HG03095 (cell line): ENCODE measurements at regions not wholly inside any gene's neighbourhood (a gene's known extent, or its start where the extent isn't known, plus 50 kb on each side); places are given as distances from the start of the nearest gene placed in this dataset.
"Not testable (repeated sequence)": the region's sequence is repeated elsewhere in the genome, so short reads cannot be mapped to it uniquely, and the experiment has no call there.

Experiments
- ATAC-seq: cut with Tn5 transposase; IDR thresholded peaks from one replicate; pipeline ENCODE4 v1.9.1; 2021; ENCODE audit warnings: moderate library complexity; ENCODE audit not compliant: unreplicated experiment

DNA sequence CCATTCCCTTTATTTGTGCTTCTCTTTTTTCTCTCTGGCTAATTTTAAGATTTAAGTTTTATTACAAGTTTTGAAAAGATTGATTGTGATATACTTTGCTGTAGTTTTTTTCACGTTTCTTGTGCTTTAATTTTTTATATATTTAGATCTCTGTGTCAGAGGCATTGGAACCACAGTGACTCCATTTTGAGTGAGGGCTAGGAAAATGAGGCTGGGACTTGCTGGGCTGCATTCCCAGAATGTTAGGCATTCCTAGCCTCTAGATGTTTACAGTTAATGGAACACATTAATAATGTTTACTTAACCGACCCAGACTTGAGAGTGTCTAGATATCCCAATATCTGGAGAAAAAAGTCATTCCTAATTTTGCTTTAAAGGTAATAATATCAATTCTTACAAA, 939.4 kb downstream of the BRINP3 start:
- ATAC-seq = no peak

DNA sequence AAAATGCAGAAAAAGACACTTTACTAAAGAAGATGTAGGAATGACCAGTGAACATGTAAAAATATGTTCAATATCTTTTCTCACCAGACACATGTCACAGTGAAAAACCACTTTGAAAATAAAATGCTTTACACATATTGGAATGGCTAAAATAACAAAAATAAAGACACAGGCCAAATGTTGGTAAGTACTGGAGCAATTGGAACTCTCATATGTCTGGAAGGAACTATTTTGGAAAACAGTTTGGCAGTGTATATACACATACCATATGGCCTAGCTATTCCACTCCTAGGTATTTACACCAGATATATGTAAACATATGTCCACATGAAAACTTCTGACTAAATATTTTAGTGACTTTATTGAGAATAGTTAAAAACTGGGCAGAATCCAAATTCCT, 927.2 kb downstream of the BRINP3 start:
- no peak for ATAC-seq

DNA sequence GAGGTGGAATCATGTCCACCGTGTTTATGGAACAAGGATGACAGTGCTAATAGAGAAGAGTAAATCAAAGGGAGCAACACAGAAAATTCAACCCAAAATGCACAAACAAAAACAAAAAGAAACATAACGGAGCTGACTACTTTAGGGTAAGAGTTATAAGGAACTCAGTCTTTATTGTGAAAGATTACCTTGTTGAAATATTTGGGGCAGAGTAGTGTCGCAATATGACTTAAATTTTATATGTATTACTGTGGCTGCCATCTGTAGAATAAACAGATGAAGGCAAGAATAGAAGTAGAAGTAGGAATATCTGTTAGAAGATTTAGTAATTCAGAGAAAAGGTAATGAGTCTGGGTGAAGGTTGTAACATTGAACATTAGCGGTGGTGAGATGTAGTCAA, 913.9 kb downstream of the BRINP3 start:
- ATAC-seq = no peak

DNA sequence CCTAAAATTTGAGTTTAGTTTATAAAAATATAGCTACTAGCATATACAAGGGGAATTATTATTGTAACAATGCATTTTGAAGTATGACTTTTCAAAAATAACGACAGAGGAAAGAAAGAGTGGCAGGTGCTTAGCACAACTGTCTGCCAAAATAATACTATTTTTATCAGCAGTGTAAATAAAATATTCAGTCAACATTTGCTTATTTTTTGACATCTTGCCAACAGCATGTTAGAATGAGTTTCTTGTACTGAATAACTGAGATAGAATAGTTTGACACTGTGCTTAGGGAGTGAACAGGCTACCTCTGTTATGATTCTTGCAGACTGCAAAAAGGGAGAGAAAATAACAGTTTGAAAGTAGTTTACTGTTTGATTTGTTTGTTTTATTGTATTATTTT, 909.8 kb downstream of the BRINP3 start:
- no peak for ATAC-seq

DNA sequence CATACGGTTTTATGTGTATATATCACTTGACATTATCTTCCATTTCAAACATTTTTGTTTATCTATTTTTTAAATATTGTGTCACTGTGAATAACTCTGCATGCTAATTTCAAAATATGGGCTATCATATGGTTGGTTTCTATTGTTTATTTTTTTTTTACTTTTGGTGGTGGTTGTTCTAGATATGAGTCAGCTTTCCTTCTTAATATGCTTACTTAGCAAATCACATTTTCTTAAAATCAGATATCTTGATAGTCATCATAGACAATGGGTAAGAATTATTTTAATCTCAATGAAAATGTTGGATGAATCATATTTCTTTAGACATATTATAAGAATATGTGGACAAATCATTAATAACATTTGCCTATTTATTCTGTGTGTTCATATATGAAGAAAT, 881.5 kb downstream of the BRINP3 start:
- ATAC-seq = no peak

DNA sequence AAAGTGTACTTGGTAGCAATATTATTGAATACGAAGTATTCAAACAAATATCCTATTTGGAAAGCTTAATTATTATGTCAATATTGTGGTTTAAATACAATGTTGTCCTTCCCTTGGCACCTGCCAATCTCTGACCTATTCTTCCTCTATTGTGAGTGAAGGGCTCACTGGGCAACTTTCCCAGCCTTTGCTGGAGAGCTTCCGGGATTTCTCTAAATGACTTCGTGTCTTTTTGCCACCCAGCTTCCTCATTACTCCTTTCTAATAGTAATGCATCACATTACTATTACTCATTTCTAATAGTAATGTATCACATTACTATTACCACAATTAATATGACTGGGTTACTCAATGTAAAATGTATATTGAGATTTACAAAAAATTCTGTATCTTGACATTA, 880.6 kb downstream of the BRINP3 start:
- no peak for ATAC-seq

DNA sequence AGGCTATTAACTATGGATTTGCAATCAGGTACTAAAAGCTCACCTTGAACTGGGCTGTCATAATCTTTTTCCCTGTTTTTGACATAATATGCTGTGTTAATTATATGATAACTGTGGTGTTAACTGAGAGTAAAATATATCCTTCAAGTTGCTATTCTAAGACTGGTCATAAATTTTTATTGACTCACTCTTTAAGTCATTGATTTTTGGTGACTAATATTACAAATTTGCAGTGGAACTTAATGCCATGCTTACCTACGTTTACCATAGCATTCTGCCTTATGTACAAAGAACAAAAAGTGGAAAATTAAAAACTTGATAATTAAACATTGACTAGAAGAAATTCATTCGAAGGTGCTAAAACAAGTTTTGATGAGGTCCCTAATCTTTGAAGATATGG, 872.4 kb downstream of the BRINP3 start:
- ATAC-seq = no peak

DNA sequence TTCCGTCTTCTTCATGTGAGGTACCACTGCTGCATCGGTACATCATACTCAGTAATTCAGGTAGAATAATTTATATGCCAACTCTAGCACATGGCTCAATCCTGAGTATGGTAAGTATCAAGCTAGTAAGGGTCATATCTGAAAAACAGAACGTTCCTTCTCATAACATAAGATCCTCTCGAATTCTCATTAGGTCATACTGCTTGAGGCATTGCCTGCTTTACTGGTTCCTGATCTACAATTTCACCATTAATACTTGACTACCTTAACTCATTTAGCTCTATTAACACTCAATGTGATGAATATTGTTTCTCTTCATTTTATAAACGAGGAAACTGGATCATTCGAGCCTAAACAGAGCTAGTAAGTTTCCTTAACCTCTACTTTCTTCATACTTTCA, 871.6 kb downstream of the BRINP3 start:
- no peak for ATAC-seq

DNA sequence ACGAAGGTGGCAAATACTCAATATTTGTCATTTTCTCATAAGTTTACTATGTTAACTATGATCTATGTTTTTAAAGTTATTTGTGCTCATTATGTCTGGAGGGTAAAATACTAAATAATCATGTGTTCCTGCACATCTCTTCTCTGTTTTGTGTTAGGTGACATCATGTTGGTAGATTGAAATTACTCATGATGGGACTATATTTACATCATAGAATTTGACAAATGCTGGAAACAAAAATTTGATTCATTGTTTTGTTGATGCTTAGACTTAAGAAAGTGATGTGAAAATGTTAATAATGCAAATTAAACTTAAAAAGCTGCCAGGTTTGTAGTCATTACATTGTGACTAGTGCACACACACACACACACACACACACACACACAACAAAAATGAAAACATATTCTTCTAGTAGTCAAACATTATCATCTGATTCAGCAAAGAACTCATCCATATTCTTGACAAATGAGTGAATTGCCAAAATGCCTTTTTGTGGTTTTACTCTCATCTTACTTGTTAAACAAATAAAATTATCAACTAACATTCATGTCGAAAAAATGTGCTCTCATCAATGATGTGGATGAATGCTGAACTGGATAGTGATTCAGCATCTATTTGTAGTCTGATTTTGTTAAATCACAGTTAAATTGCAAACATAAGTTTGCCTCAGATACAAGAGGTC, 870.7 kb downstream of the BRINP3 start:
- ATAC-seq = no peak

DNA sequence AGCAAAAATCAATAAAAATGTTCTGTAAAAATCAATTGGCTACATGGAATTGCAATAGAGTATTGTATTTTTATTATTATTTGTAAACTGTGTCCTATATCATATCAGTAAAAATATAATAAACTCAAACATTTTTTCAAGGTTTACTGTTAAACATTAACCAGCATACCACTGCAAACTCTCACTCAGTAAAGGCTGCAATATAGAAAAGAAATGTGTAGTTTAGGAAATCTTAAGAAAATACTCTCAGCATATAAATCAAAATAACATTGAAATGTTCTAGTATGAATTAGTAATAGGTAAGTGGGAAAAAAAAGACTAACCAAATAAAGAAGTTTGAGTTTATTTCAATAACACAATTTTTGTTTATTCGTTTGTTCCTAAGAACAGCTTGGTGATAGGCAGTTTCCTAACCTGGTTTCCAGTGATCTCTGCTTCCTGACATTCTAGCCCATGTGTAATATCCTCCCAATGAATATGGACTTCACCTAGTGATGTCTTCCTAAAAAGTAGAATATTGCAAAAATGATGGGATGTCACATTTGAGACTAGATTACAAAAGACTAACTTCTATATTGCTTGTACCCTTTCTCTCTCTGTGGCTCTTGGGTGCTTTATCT, 870.1 kb downstream of the BRINP3 start:
- ATAC-seq = no peak

DNA sequence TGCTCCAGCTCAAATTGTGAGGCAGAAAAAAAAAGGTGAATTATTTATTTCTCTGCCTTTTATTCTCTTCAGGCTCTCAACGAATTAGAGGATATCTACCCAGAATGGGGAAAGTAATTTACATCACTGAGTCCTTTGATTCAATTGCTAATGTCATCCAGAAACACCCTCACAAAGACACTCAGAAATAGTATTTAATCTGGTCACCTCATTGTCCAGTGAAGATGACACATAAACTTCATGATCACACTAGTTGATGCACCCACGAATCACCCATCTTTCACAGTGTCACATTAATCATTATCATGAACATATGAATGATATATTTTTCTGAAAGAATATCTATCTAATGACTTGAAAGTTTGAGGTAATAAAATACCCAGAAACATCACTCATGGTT, 868.5 kb downstream of the BRINP3 start:
- ATAC-seq = no peak

DNA sequence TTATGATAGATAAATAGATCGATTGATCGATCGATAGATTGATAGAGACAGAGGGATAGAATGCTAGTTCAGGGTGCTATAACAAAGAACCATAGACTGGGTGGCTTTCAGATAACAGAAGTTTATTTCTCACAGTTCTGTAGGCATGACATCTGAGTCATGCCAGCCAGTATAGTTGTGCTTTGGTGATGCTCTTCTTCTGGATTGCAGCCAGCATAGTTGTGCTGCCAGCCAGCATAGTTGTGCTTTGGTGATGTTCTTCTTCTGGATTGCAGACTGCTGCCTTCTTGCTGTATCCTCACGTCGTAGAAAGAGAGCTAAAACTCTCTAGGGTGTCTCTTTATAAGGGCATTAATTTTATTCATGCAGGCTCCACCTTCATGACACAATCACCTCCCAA, 860.8 kb downstream of the BRINP3 start:
- no peak for ATAC-seq

DNA sequence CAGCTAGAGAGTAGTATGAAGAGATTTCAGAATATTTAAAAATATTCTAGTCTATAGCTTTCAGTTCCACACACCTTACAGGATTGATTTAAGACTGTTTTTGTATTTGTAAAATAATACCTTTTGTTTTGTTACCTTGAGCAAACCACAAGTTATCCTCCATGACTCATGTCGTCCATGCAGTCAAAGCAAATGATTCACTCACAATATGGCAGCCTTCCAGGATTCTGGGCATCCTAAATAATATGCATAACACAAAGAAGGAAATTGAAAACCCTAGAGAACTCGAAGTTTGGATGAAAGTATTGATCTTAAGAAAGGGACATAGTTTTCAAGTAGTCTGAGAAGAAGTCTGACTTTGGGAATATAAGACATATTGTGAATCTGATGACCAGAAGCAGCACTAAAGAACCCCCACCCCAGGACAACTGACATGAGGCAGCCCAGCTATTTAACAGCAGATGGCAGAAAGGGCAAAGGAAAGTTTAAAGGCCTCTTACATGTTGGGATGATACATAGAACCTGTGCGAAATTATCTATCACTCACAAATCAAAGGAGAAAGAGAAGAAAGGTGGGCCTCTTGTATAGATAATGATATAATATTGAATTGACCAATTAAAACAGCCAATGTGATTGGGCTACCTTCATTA, 857.9 kb downstream of the BRINP3 start:
- ATAC-seq = no peak

DNA sequence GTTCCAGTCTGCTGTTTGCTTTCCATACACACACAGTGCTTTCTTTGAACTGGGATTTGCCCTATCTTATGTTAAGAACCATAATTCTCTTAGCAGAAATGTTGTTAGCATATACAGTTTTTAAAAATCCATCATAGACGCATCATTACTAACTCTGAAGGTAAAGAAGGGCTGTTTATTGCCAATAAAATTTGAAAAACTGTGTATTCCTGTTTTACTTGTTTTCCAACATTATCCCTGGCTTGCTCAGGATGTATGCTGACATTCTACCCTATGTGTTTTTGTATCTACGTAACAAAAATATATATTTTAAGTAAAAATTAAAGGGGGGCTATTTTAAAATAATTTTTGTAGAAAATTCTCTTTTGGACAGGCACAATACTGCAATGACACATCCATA, 857.2 kb downstream of the BRINP3 start:
- ATAC-seq = no peak

DNA sequence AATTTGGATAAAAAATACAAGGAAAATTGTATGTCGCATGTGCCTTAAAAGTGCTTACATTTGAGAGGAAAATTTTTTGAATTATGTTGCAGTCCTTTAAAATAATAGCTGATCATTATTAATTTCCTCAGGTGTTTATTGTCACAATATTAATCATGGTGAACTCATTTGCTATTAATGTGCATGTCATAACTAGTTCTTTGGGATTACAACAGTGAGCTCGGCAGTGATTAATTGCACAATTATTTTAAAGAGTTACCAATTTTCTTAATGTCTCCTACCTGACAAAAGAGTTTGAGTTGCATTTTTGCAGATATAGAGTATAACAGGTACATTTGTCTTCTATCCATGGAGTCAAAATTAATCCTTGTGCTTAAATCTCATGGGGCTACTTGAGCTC, 854.3 kb downstream of the BRINP3 start:
- ATAC-seq = no peak

DNA sequence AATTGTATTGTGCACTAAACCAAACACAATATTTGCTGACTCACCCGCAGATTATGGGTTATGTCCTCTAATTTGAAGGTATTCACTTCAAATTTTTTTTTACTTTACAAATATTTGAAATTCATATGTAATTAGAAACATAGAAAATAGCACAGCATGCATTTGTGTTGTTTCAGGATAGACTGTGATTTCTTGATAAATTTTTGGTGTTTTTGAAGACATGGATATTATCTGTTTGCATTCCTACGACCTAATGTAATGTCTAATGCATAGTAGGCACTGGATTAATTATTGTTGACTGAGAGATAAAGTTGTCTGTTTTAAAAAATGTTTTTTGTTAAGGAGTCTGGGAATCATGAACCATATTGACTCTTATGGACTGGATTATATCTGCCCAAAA, 850.2 kb downstream of the BRINP3 start:
- ATAC-seq = no peak

DNA sequence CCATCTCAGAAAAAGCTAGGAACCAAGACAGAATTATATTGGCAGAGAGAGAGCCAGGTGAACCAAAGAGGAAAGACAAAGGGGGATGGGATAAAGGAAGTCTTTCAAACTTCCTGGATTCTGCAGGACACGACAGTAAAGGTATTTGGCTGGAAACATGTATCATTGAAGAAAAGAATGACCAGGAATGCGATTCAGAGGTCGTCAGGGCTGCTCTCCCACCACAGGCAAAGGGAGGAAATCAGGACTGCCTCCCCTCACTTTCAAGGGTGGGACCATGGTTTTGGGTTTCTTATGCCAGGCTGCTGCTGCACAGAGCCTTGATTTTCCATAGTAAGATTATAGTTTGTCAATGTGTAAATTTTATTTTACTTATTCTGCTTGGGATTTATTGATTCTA, 848.8 kb downstream of the BRINP3 start:
- ATAC-seq = no peak

DNA sequence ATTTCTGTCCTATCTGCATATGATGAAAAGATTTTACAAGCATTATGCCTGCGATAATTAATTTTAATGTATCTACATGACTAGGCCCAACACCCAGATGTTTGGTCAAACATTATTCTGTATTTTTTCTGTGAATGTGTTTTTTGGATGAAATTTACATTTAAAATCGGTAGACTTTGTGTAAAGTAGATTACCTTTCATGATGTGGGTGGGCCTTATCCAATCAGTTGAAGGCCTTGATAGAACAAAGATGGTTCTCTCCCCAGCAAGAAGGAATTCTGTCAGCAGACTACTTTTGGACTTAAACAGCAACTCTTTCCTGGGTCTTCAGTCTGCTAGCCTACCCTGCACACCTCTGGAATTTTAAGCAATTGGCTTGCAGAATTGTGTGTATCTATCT, 844.0 kb downstream of the BRINP3 start:
- no peak for ATAC-seq

DNA sequence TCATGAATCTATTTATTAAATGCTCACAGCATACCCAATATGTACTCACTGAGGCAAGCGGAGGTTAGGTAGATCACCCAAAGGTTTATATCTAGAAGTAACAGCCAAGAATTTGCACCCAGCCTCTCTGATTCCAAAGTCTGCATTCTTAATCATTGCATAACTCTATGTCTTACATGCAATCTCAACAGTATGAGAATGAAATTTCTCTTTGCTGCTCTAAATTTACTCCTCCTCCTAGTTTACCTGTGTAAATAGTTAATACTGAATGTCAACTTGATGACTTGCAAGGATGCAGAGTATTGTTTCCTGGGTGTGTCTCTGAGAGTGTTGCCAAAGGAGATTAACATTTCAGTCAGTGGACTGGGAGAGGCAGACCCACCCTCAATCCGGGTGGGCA, 840.6 kb downstream of the BRINP3 start:
- no peak for ATAC-seq

DNA sequence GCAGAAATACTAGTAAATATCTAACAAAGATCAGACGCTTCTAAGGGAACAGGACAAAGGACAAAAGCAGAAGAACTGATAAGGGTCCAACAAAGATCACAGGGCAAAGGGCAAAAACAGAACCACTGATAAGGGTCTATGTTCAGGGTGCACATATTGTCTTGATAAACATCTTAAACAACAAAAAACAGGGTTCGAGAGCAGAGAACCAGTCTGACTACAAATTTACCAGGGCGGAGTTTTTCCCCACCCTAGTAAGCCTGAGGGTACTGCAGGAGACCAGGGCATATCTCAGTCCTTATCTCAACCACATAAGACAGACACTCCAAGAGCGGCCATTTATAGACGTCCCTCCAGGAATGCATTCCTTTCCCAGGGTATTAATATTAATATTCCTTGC, 833.5 kb downstream of the BRINP3 start:
- not testable (repeated sequence) for ATAC-seq

DNA sequence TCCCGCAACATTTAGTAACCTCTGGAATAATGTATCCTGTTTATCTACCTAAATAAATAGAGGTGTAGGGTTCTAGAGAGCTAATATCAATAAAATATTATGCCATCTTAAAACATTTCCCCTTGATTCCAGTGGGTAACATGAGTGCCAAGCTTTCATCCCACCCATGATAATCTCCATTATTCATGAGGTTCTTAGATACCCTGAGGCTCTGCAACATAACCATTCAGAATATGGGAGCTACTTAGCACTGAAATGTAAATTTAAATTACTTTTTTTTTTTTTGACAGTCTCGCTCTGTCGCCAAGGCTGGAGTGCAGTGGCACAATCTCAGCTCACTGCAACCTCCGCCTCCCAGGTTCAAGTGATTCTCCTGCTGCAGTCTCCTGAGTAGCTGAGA, 832.7 kb downstream of the BRINP3 start:
- ATAC-seq = no peak

DNA sequence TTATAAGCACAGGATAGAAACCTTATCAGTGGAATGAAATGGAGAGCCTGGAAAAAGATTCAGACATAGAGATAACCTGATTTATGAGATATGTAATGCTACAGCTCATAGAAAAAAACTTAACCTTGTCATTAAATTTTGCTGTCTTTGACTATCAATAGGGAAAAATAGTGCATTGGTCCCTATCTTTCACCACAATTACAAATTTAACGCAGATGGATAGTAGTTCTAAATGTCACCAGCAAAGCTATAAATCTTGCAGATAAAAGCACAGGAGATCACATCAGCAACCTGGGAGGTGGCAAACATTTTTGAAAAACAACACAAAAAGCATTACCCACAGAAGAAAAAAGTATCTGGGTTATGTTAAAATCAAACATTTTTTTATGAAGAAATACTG, 831.6 kb downstream of the BRINP3 start:
- no peak for ATAC-seq

DNA sequence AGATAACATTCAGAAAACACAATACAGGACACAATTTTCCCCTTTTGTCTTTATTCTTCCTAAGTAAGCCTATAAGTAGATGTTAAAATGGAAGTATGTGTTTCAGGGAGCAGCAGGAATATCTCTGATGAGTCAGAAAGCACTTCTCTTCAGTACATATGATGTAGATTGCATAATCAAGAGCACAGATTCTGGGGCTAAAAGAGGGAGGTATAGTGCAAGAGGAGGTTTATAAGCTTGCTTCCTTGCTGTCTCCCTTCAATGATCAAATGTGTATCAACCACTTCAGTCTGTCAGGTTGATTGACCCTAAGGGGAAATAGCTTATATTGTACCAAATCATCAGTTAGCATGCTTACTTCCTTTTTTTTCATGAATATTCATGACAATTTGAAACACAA, 822.8 kb downstream of the BRINP3 start:
- ATAC-seq = no peak
